ENCODE measurements at regions not wholly inside any gene's neighbourhood (a gene's known extent, or its start where the extent isn't known, plus 50 kb on each side); places are given as distances from the start of the nearest gene placed in this dataset.

DNA sequence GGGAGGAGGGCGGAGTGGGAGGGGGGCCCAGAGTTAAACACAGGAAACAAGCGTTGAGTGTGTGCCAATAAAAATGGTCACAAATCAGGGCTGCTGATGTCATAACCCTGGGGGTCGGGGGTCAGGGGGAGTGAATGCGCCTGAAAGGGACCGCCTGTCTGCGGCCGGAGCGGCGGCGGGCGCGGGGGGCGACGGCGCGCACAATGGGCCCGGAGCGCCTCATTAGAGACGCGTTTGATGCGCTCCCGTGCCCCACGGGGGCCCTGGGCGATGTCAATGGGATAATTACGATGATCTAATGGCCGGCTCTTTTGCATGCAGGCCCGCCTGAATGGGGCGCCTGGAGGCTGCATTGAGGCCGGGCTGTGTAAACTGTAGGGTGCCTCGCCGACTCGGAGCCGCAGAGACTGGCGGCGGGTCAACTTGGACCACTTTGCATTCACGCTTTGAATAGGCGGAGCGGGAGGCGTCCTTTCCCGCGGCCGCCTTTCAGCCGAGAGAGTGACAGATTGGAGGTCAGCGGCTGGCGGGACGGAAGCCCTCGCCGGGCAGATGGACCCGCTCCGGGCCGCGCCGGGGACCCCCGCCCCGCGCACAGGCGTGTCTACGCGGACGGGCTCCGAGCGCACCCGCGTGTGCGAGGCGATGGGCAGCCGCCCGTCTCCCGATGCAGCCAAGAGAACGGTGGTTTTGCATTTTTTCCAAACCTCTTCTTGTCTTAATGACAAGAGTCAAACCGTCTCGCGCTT is 296.1 kb downstream of the TFAP2C start:
- ATAC-seq: no peak

DNA sequence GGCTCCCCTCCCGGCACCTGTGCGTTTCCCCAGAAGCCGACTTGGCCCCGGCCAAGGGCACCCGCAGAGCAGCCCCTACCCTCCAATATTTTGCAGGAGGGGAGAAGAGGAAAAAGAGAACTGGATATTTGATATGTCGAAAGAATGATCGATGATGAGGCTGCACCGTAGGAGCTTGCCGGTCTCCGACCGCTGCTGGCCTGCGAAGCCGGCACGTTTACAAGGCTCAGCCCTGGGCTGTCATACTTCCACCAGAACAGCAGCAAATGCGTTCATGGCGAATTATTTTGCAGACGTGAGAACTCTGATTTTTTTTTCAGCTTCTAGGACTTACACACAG is 296.7 kb downstream of the TFAP2C start:
- no TSS peak for BruUV-seq (replicated peaks)
- Histone ChIP-seq H3K9me3 (ENCODE audit: control insufficient read depth, insufficient read depth, low read depth, low read length) (no peaks in the 10 kb centered on the region), H3K4me3 (ENCODE audit: low read depth in 2 of 2, low read length in 2 of 2) (no peak overlapping the region), H3K27me3 (ENCODE audit: control insufficient read depth, insufficient read depth, low read length) (peaks cover 5% of the 10 kb centered on the region), H3K4me1 (ENCODE audit: control insufficient read depth, insufficient read depth, low read length) (no peaks in the 10 kb centered on the region), H3K27ac (ENCODE audit: low read length) (no peak overlapping the region), H3K36me3 (ENCODE audit: control insufficient read depth, insufficient read depth, low read length) (no peaks in the 10 kb centered on the region)
- DNase-seq (ENCODE audit: low read depth, low spot score) (no peak), ATAC-seq (no peak)
- in situ Hi-C loops (cut with HindIII; ENCODE audit: low pct_unique_long_range_greater_than_20kb, low sequenced_read_pairs) (no loop called here), intact Hi-C loops (cut with micrococcal nuclease; ENCODE audit: unreplicated experiment) (no loop called here)
- CTCF ChIA-PET: no interaction called here
- POLR2A ChIA-PET: no interaction called here
- TF ChIP-seq TCF7L2 (IDR thresholded peaks at IDR 0.05; ENCODE audit: low read depth, low read length) (no peak), POLR2AphosphoS5 (IDR thresholded peaks at IDR 0.05; ENCODE audit: low read depth, low read length) (no peak), SIN3A (IDR thresholded peaks at IDR 0.05; ENCODE audit: borderline replicate concordance, insufficient read depth, low read depth, low read length) (no peak)
- TF ChIP-seq, protein P1, sequence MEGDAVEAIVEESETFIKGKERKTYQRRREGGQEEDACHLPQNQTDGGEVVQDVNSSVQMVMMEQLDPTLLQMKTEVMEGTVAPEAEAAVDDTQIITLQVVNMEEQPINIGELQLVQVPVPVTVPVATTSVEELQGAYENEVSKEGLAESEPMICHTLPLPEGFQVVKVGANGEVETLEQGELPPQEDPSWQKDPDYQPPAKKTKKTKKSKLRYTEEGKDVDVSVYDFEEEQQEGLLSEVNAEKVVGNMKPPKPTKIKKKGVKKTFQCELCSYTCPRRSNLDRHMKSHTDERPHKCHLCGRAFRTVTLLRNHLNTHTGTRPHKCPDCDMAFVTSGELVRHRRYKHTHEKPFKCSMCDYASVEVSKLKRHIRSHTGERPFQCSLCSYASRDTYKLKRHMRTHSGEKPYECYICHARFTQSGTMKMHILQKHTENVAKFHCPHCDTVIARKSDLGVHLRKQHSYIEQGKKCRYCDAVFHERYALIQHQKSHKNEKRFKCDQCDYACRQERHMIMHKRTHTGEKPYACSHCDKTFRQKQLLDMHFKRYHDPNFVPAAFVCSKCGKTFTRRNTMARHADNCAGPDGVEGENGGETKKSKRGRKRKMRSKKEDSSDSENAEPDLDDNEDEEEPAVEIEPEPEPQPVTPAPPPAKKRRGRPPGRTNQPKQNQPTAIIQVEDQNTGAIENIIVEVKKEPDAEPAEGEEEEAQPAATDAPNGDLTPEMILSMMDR (IDR thresholded peaks at IDR 0.05): no peak
- TF ChIP-seq, protein P2, sequence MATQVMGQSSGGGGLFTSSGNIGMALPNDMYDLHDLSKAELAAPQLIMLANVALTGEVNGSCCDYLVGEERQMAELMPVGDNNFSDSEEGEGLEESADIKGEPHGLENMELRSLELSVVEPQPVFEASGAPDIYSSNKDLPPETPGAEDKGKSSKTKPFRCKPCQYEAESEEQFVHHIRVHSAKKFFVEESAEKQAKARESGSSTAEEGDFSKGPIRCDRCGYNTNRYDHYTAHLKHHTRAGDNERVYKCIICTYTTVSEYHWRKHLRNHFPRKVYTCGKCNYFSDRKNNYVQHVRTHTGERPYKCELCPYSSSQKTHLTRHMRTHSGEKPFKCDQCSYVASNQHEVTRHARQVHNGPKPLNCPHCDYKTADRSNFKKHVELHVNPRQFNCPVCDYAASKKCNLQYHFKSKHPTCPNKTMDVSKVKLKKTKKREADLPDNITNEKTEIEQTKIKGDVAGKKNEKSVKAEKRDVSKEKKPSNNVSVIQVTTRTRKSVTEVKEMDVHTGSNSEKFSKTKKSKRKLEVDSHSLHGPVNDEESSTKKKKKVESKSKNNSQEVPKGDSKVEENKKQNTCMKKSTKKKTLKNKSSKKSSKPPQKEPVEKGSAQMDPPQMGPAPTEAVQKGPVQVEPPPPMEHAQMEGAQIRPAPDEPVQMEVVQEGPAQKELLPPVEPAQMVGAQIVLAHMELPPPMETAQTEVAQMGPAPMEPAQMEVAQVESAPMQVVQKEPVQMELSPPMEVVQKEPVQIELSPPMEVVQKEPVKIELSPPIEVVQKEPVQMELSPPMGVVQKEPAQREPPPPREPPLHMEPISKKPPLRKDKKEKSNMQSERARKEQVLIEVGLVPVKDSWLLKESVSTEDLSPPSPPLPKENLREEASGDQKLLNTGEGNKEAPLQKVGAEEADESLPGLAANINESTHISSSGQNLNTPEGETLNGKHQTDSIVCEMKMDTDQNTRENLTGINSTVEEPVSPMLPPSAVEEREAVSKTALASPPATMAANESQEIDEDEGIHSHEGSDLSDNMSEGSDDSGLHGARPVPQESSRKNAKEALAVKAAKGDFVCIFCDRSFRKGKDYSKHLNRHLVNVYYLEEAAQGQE (IDR thresholded peaks at IDR 0.05; ENCODE audit: insufficient read depth in 1 of 2, low read depth in 2 of 2, low read length in 1 of 2): no peak

More for the DNA sequence above, 296.1 kb downstream of the TFAP2C start:
- ChIA-PET POLR2A (no interaction called here), CTCF (no interaction called here)
- Histone ChIP-seq H3K4me3 (ENCODE audit: low read depth in 2 of 2, low read length in 2 of 2) (no peak overlapping the region), H3K27me3 (ENCODE audit: control insufficient read depth, insufficient read depth, low read length) (peaks cover 5% of the 10 kb centered on the region), H3K36me3 (ENCODE audit: control insufficient read depth, insufficient read depth, low read length) (no peaks in the 10 kb centered on the region), H3K27ac (ENCODE audit: low read length) (no peak overlapping the region), H3K9me3 (ENCODE audit: control insufficient read depth, insufficient read depth, low read depth, low read length) (no peaks in the 10 kb centered on the region), H3K4me1 (ENCODE audit: control insufficient read depth, insufficient read depth, low read length) (no peaks in the 10 kb centered on the region)
- DNase-seq (ENCODE audit: low read depth, low spot score): no peak
- no TSS peak for BruUV-seq (replicated peaks)
- intact Hi-C loops (cut with micrococcal nuclease; ENCODE audit: unreplicated experiment) (no loop called here), in situ Hi-C loops (cut with HindIII; ENCODE audit: low pct_unique_long_range_greater_than_20kb, low sequenced_read_pairs) (no loop called here)
- TF ChIP-seq POLR2AphosphoS5 (IDR thresholded peaks at IDR 0.05; ENCODE audit: low read depth, low read length): no peak
- TF ChIP-seq, protein P2 (IDR thresholded peaks at IDR 0.05; ENCODE audit: insufficient read depth in 1 of 2, low read depth in 2 of 2, low read length in 1 of 2): no peak
- TF ChIP-seq, protein P1 (IDR thresholded peaks at IDR 0.05): no peak
- no peak for TF ChIP-seq SIN3A (IDR thresholded peaks at IDR 0.05; ENCODE audit: borderline replicate concordance, insufficient read depth, low read depth, low read length)
